ENCODE measurements at regions not wholly inside any gene's neighbourhood (a gene's known extent, or its start where the extent isn't known, plus 50 kb on each side); places are given as distances from the start of the nearest gene placed in this dataset.

DNA sequence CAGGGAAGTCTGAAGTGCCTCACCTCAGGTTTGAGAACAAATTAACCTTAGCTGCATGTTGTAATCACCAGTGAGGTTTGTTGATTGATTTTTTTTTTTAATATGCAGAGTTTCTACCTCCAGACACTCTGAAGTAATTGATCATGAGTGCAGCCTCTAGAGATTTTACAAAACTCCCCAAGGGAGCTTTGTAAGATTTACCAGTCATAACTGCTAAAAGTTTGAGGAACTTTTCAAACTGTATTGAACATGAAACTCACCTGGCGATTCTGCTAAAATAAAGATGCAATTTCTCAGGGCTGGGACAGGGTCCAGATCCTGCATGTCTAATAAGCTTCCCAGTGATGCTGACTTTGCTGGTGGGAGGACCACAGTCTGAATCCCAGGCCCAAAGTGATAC, 339.6 kb upstream of the DCC start:
- no peak overlapping the region for H3K27ac ChIP-seq (ENCODE audit: low read depth in 2 of 2, low read length in 1 of 2)
- no peak overlapping the region for H3K4me3 ChIP-seq (ENCODE audit: low read depth in 2 of 2, low read length in 1 of 2)
- no peaks in the 10 kb centered on the region for H3K9me3 ChIP-seq
- POLR2A ChIA-PET, result no interaction called here
- H4K20me1 ChIP-seq (ENCODE audit: insufficient read depth), result no peaks in the 10 kb centered on the region
- H3K4me1 ChIP-seq (ENCODE audit: control insufficient read depth in 1 of 2, insufficient read depth in 2 of 2, low read depth in 1 of 2, low read length in 1 of 2), result no peaks in the 10 kb centered on the region
- H3K4me2 ChIP-seq, result no peak overlapping the region
- H3F3A ChIP-seq (replicated peaks; ENCODE audit: insufficient read depth), result no peaks in the 10 kb centered on the region
- H3K9me2 ChIP-seq, result no peaks in the 10 kb centered on the region
- no peaks in the 10 kb centered on the region for H3K27me3 ChIP-seq (ENCODE audit: insufficient read depth)
- CTCF ChIA-PET, result no interaction called here
- TF ChIP-seq, protein P1, sequence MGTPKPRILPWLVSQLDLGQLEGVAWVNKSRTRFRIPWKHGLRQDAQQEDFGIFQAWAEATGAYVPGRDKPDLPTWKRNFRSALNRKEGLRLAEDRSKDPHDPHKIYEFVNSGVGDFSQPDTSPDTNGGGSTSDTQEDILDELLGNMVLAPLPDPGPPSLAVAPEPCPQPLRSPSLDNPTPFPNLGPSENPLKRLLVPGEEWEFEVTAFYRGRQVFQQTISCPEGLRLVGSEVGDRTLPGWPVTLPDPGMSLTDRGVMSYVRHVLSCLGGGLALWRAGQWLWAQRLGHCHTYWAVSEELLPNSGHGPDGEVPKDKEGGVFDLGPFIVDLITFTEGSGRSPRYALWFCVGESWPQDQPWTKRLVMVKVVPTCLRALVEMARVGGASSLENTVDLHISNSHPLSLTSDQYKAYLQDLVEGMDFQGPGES (IDR thresholded peaks at IDR 0.05; ENCODE audit: low read depth, low read length), result no peak
- TF ChIP-seq SMC3 (IDR thresholded peaks at IDR 0.05; ENCODE audit: low read depth, low read length) (no peak), RFX5 (IDR thresholded peaks at IDR 0.05; ENCODE audit: low read length) (no peak), EZH2phosphoT487 (IDR thresholded peaks at IDR 0.05; ENCODE audit: borderline replicate concordance, low read depth) (no peak), FOXJ3 (CRISPR knock-in tag; IDR thresholded peaks at IDR 0.05) (no peak), ELF1 (IDR thresholded peaks at IDR 0.05) (no peak), RAD21 (IDR thresholded peaks at IDR 0.05; ENCODE audit: low read length) (no peak)
- H3K9ac ChIP-seq, result no peak overlapping the region
- H2AFZ ChIP-seq (ENCODE audit: low read depth), result no peak overlapping the region
- WGBS (ENCODE audit: low lambda C conversion rate), result 30% methylated on average over 1 of the region's 1 CpG
- no peak for DNase-seq
- H3K36me3 ChIP-seq (replicated peaks in 1 of 2; ENCODE audit: control insufficient read depth in 1 of 2, insufficient read depth in 2 of 2, low read length in 1 of 2), result no peaks in the 10 kb centered on the region
- H3K79me2 ChIP-seq (ENCODE audit: insufficient read depth), result no peaks in the 10 kb centered on the region

DNA sequence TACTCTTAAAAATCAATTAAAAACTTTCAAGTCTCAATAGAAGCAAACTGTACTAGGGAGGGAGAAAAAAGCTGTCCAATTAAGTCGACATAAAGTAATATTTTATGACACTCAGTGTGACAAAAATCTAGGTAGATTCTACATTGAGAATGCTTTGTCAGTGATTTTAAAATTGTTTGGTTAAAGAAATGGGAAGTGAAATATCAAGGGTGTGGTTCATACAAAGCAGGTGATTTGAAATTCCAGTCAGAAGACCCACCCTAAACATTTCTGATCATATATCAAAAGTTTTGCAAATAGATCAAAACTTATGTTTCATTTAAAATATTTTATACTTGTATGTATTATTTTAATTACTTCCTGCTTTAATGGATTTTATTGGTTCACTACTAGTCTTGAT, 338.9 kb upstream of the DCC start:
- Histone ChIP-seq H3K36me3 (replicated peaks in 1 of 2; ENCODE audit: control insufficient read depth in 1 of 2, insufficient read depth in 2 of 2, low read length in 1 of 2) (no peaks in the 10 kb centered on the region), H3K4me3 (ENCODE audit: low read depth in 2 of 2, low read length in 1 of 2) (no peak overlapping the region), H3K79me2 (ENCODE audit: insufficient read depth) (no peaks in the 10 kb centered on the region), H3K27ac (ENCODE audit: low read depth in 2 of 2, low read length in 1 of 2) (no peak overlapping the region), H3K27me3 (ENCODE audit: insufficient read depth) (no peaks in the 10 kb centered on the region), H2AFZ (ENCODE audit: low read depth) (no peak overlapping the region), H4K20me1 (ENCODE audit: insufficient read depth) (no peaks in the 10 kb centered on the region), H3K9ac (no peak overlapping the region), H3K4me1 (ENCODE audit: control insufficient read depth in 1 of 2, insufficient read depth in 2 of 2, low read depth in 1 of 2, low read length in 1 of 2) (no peaks in the 10 kb centered on the region), H3K9me3 (no peaks in the 10 kb centered on the region), H3K4me2 (no peak overlapping the region), H3K9me2 (no peaks in the 10 kb centered on the region), H3F3A (replicated peaks; ENCODE audit: insufficient read depth) (no peaks in the 10 kb centered on the region)
- no peak for TF ChIP-seq YY1 (IDR thresholded peaks at IDR 0.05; ENCODE audit: low read depth)
- TF ChIP-seq FOXM1 (IDR thresholded peaks at IDR 0.05; ENCODE audit: low read depth), result no peak
- TF ChIP-seq POLR2AphosphoS5 (IDR thresholded peaks at IDR 0.05; ENCODE audit: low read depth, low read length), result no peak
- DNase-seq, result no peak
- 0% methylated on average over 1 of the region's 1 CpG for WGBS (ENCODE audit: low lambda C conversion rate)
- CTCF ChIA-PET, result no interaction called here
- POLR2A ChIA-PET, result no interaction called here

DNA sequence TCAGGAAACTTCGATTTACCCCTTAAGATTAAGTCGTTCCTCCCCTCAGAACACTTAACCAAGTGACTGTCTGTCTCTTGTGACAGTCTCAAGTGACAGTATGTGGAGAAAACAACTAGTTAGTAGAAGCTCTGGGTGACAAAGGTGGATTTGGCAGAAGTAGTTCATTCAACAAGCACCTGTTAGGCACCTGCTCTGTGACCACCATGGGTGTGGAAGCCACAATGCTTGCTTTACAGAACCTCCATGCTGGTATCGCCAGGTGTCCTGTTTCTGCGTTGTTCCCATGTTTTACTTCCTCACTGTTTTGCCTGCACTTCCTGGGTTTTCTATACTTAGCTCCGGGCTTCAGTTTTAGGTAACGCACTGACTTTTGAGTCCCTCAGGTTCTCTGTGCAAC, 337.4 kb upstream of the DCC start:
- H4K20me1 ChIP-seq (ENCODE audit: insufficient read depth), result no peaks in the 10 kb centered on the region
- DNase-seq, result no peak
- H3K9me2 ChIP-seq, result no peaks in the 10 kb centered on the region
- no peak overlapping the region for H3K9ac ChIP-seq
- no peak overlapping the region for H3K27ac ChIP-seq (ENCODE audit: low read depth in 2 of 2, low read length in 1 of 2)
- POLR2A ChIA-PET, result no interaction called here
- H3K36me3 ChIP-seq (replicated peaks in 1 of 2; ENCODE audit: control insufficient read depth in 1 of 2, insufficient read depth in 2 of 2, low read length in 1 of 2), result no peaks in the 10 kb centered on the region
- WGBS (ENCODE audit: low lambda C conversion rate), result 58% methylated on average over 6 of the region's 6 CpGs
- no peak overlapping the region for H2AFZ ChIP-seq (ENCODE audit: low read depth)
- H3K27me3 ChIP-seq (ENCODE audit: insufficient read depth), result no peaks in the 10 kb centered on the region
- H3K4me1 ChIP-seq (ENCODE audit: control insufficient read depth in 1 of 2, insufficient read depth in 2 of 2, low read depth in 1 of 2, low read length in 1 of 2), result no peaks in the 10 kb centered on the region
- CTCF ChIA-PET, result no interaction called here
- TF ChIP-seq, protein P2, sequence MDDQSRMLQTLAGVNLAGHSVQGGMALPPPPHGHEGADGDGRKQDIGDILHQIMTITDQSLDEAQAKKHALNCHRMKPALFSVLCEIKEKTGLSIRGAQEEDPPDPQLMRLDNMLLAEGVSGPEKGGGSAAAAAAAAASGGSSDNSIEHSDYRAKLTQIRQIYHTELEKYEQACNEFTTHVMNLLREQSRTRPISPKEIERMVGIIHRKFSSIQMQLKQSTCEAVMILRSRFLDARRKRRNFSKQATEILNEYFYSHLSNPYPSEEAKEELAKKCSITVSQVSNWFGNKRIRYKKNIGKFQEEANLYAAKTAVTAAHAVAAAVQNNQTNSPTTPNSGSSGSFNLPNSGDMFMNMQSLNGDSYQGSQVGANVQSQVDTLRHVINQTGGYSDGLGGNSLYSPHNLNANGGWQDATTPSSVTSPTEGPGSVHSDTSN (IDR thresholded peaks at IDR 0.05), result no peak
- TF ChIP-seq, protein P3, sequence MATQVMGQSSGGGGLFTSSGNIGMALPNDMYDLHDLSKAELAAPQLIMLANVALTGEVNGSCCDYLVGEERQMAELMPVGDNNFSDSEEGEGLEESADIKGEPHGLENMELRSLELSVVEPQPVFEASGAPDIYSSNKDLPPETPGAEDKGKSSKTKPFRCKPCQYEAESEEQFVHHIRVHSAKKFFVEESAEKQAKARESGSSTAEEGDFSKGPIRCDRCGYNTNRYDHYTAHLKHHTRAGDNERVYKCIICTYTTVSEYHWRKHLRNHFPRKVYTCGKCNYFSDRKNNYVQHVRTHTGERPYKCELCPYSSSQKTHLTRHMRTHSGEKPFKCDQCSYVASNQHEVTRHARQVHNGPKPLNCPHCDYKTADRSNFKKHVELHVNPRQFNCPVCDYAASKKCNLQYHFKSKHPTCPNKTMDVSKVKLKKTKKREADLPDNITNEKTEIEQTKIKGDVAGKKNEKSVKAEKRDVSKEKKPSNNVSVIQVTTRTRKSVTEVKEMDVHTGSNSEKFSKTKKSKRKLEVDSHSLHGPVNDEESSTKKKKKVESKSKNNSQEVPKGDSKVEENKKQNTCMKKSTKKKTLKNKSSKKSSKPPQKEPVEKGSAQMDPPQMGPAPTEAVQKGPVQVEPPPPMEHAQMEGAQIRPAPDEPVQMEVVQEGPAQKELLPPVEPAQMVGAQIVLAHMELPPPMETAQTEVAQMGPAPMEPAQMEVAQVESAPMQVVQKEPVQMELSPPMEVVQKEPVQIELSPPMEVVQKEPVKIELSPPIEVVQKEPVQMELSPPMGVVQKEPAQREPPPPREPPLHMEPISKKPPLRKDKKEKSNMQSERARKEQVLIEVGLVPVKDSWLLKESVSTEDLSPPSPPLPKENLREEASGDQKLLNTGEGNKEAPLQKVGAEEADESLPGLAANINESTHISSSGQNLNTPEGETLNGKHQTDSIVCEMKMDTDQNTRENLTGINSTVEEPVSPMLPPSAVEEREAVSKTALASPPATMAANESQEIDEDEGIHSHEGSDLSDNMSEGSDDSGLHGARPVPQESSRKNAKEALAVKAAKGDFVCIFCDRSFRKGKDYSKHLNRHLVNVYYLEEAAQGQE (IDR thresholded peaks at IDR 0.05; ENCODE audit: low read depth, low read length), result no peak
- TF ChIP-seq FOXM1 (IDR thresholded peaks at IDR 0.05; ENCODE audit: low read depth), result no peak
- TF ChIP-seq GABPA (IDR thresholded peaks at IDR 0.05; ENCODE audit: low read depth), result no peak
- TF ChIP-seq MEF2A (IDR thresholded peaks at IDR 0.05; ENCODE audit: borderline replicate concordance, low read depth), result no peak
- TF ChIP-seq RFX5 (IDR thresholded peaks at IDR 0.05; ENCODE audit: low read length), result no peak
- no peak for TF ChIP-seq TEAD4 (IDR thresholded peaks at IDR 0.05; ENCODE audit: borderline replicate concordance, insufficient read depth)
- no peaks in the 10 kb centered on the region for H3K79me2 ChIP-seq (ENCODE audit: insufficient read depth)
- no peak overlapping the region for H3K4me2 ChIP-seq
- H3F3A ChIP-seq (replicated peaks; ENCODE audit: insufficient read depth), result no peaks in the 10 kb centered on the region
- H3K4me3 ChIP-seq (ENCODE audit: low read depth in 2 of 2, low read length in 1 of 2), result no peak overlapping the region
- H3K9me3 ChIP-seq, result no peaks in the 10 kb centered on the region

All from SK-N-SH (cell line).